ENCODE measurements at regions not wholly inside any gene's neighbourhood (a gene's known extent, or its start where the extent isn't known, plus 50 kb on each side); places are given as distances from the start of the nearest gene placed in this dataset.

DNA sequence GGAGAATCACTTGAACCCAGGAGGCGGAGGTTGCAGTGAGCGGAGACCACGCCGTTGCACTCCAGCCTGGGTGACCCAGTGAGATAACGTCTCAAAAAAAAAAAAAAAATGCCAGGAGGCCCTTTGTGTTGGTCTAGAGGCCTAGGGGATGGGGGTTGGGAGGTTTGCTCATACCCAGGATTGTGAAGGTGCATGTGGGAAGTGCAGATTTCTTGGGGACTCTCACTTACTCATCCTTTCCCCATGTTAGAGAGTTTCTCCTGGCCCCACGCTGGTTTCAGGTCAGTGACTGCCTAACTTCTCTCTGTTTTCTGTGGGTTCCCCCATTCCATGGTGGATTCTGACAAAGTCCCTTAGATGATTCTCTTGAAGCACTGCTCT, 471.5 kb upstream of the CNTNAP2 start:
- no peak for DNase-seq (ENCODE audit: low read depth in 2 of 2)

DNA sequence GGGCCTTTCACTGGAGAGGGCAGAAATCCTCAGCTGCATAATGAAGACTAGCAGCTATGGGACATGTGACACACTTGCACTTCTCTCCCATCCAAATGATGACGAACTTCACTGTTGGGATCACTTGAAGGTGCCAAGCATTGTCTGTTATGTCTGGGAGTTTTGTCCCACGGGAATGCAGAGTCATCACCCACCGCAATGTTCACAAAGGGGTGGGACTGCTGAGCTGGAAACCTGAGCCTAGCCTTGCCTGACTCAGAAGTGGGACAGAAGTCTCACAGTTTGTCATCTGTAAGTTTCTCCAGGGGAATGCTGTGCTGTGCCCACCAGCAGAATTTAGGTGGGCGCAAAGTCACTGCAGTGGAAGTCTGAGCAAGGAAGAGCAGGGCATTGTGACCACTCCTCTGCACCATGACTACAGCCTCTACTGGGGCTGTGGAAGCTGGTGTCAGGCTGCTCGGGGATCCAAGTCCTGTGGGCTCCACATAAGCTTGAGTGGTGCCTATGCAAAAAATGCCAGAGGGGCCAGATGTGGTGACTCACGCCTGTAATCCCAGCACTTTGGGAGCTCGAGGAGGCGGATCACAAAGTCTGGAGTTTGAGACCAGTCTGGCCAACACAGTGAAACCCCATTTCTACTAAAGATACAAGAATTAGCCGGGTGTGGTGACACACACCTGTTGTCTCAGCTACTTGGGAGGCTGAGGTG, 472.0 kb upstream of the CNTNAP2 start:
- no peak for DNase-seq (ENCODE audit: low read depth in 2 of 2)

DNA sequence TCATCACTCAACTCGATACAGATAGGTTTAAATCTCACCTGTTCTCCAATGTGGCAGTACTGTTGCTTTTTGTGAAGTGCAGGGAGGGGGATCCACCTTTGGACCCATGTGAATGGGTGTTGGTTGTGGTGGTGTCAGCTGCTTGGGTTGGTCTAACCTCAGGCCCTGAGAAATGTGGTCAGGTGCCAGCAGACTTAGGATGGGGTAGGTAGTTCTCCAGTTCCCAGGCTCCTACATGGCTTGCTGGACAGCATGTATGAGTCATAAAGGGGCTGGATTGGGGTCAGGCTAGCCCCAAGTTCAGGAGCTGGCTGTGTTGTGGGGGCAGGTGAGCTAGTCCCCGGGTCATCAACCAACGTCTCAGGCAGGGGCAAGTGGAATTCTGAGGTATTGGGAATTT, 472.6 kb upstream of the CNTNAP2 start:
- DNase-seq (ENCODE audit: low read depth in 2 of 2), result no peak

DNA sequence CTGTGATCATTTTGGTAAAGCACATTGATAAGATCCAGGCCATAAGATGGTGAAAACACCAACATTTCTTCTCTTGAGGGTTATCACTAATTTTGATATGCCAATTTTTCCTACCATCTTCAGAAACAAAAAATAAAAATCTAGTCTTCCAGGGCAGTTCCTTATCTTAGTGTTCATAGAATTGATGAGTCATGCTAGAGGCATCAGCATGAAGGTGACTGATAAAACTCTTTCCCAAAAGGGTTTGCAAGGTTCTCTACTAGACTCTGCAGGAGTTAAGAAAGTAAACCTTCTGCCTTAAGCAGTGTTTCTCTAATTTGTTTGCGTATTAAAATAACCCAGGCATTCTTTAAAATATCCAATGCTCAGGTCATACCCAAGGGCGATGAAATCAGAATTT, 483.1 kb upstream of the CNTNAP2 start:
- DNase-seq (ENCODE audit: low read depth in 2 of 2), result no peak

DNA sequence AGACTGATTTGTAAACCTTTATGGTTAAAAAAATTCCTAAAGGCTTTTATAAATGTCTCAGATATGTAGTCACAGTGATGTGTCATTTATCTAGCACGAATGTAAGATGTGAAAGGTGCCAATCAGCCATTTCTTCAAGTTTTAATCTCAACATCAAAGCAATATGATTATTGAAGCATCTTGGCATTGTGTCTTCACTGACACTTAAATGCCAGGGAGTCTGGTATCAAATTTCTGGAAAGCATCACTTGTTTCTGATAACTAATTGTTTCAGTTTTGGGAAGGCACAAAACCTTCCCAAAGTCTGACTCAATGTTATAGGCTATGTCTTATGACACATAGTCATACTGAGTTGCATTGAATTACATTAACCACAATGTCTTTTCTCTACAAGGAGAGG, 492.0 kb upstream of the CNTNAP2 start:
- DNase-seq (ENCODE audit: low read depth in 2 of 2), result no peak

DNA sequence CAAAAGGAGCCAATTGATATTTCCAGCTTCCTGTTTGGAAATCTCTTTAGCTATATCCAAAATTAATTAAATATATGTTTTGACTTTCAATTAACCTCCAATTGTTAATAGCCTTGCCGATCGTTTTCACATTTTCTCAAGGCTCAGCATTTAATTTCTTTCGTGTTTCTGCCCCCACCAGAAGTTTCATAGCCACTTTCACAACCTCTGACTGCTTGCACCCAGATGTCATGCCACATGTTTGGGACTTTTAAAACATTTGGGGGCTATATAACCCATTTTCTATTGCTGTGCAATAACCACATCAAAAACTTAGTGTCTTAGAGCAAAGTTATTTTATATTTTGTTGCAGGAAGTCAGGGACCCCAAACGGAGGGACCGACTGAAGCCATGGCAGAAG, 510.6 kb upstream of the CNTNAP2 start:
- DNase-seq (ENCODE audit: low read depth in 2 of 2), result no peak

DNA sequence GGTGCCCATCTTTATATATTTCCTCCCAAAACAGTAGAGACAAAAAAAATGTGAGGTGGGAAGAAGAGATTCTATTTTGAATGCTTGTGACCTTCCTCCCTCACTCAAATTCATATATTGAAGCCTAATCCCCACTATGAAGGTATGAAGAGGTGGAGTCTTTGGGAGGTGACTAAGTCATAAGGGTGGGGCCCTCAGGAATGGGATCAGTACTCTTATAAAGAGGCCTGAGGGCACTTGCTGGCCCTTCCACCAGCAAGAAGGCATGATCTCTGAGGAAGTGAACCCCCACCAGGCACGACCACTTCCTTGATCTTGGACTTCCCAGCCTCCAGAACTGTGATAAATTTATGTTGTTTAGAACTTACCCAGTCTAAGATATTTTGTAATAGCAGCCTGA, 517.2 kb upstream of the CNTNAP2 start:
- no peak for DNase-seq (ENCODE audit: low read depth in 2 of 2)

DNA sequence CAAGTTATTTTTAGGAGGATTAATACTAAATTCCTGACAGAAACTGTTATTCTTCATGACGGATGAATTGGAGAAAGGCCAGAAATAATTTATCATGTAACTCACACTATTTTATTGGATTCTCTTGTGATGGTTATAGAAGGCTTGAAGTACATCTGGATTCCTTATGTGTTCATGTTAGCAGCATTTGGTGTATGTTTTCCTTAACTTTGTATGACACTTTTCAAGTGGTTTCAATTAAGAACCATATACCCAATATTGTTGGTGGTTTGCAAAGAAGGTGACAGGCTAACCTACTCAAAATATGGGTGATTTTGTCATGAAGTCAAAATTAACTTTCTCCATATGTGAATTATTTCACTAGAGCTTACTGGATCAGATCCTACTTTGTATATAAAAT, 532.2 kb upstream of the CNTNAP2 start:
- no peak for DNase-seq (ENCODE audit: low read depth in 2 of 2)

DNA sequence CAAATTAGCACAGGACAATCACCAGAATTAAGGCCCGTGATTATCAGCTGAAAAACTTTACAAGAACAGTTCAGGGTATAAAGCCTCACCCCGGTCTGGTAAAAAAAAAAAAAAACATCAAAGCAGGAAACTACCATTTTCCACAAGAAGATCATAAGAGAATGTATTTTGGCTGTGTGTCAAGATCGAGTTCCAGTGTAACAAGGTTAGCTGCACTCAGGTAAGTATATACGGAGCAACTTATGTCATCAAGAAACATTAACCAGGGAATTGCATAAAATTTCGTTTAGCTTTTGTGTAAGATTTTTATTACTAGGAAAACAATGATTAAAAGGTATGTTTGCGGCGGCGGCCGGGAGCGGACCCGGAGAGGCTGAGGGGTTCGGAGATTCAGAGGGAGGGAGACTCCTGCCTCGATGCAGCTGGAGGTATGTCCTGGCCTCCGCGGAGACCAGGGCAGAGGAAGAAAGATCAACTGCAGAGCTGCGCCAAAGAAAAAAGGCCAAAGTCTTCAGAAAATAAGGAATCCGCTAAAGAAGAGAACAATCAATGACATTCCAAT, 533.8 kb upstream of the CNTNAP2 start:
- DNase-seq (ENCODE audit: low read depth in 2 of 2), result no peak

DNA sequence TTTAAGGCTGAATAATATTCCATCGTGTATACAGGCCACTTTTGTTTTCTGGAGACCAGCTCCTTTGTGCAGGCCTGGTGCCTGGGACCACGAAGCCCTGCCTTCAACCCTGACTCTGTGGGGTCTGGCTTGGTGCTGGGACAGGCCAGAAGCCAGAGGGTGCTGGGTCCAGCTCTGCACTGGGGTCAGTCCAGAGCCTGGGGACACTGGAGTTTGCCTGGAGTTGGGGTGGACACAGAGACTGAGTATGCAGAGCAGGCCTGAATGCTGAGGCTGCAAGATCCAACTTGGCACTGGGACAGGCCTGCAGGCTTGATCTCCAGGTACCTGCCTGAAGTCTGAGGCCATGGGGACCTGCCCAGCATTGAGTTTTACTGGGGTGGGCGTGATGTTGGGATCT, 558.8 kb upstream of the CNTNAP2 start:
- no peak for DNase-seq (ENCODE audit: low read depth in 2 of 2)

DNA sequence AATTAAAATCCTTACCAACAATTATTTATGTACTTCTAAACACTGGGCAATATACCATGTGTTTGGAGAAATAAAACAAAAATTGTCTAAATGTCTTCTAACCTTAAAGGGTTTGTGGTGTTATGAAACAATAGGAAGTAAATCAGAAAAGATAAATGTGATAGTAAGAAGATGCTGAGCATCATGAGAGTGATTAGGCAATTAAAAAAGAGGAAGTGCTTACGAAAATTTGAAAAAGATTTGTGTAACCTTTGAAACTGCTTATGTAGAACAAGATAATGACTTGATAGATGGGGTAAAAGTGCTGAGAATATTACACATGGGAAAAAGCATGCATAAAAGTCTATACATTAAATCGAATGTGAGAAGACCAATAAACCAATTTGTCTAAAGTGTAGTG, 573.4 kb upstream of the CNTNAP2 start:
- no peak for DNase-seq (ENCODE audit: low read depth in 2 of 2)

DNA sequence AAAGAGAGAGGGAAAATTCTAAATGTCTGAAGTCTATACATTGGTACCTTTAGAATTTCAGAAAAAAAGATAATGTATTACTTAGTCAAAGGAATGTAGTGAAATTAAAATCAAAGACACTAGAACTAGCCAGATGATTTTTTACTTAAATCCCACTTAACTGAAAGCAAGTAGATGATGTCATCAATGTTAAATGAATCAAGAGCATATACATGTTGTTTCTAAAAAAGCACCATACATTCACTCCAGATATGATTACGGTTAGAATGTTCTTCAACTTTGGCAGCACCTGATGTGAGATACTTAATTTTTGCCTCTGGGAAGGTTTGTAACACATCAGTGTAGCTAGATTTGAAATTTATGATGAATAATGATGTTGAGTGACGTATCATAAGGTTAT, 576.7 kb upstream of the CNTNAP2 start:
- no peak for DNase-seq (ENCODE audit: low read depth in 2 of 2)

DNA sequence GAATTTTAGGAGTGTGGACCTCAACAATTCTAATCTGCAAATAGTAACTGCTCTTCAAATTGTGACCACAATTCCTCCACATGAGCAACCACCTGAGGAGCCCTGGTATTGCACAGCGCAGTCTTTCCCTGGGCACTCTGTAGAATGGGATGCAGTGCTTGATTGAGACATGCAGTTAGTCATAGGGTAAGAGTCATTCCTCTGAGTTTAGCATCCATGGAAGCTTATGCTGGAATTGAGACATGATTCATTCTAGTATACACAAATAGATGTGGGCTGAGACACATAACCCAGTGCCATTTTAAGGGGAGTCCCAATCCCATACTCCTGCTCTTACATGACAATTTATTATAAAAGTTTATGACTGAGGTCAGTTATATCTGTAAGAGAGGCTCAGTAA, 582.3 kb upstream of the CNTNAP2 start:
- DNase-seq (ENCODE audit: low read depth in 2 of 2), result no peak

DNA sequence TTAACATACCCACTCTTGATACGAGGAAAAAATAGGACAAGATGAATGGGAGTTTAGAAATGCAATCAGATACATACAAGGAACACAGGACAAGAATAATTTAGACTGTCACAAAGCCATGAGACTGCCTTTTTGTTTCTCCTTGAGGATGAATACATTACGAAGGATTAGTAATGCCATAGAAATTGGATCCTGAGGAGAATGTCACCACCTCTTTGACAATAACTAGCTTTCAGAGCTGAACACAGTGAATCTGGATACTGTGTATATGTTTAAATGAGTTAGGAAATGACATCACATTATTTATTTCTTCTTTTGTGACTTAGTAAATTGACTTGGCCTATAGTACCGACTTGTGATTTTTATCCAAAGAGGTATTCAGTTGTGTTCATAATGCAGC, 596.3 kb upstream of the CNTNAP2 start:
- no peak for DNase-seq (ENCODE audit: low read depth in 2 of 2)

DNA sequence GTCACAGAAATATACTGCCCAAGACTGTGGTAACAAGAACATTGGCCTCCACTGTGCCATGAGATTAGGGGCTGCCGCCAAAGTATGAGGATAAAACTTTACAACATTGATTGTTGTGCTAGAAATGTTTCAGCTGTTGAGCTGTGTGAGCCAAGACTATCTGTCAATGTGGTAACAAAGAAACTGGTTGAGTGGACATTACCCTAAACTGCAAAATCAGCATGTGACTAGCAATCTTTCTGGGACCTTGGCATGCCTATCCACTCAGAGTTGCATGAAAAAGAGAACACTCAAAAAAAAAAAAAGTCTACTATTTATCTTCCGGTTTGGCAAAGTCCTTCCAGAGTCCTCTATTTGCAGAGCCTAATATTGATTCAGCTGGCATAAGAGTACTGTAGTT, 605.6 kb upstream of the CNTNAP2 start:
- DNase-seq (ENCODE audit: low read depth in 2 of 2), result no peak

DNA sequence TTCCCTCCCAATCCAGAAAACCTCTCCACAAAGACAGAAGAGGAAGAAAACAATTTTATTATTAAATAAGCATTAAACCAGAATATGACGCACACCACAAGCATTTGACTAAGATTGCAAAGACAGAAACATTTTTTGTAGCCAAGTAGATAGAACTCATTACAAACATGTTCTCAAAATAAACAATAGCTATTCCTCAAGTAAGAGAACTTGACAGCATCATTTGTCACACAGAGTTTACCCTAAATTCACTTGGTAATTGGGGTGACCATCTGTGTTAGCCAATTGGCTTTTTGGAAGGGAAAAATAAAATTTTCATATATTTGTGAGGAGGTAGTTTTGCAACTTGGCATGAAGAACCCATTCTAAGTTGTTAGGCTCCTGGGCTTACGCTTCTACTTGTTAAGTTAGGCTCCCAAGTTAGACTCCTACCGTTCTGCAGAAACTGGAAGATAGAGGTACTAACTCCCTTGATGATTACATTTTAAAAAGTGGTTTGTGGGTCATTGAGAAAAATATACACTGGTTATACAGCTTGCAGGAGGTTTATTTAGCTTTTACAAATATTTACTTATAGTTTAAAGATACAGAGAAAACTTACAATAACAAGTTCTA, 618.6 kb upstream of the CNTNAP2 start:
- no peak for DNase-seq (ENCODE audit: low read depth in 2 of 2)

DNA sequence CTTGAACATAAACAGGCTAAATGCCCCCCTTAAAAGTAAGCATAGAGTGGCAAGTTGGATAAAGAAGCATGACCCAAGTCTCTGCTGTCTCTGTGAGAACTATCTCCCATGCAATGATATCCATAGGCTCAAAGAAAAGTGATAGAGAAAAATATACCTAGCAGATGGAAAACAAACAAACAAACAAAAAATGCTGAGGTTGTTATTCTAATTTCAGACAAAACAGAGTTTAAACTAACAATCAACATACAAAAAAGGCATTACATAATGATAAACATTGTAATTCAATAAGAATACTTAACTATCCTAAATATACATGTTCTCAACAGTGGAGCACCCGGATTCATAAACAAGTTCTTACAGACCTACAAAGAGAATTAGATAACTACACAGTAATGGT, 626.2 kb upstream of the CNTNAP2 start:
- DNase-seq (ENCODE audit: low read depth in 2 of 2), result no peak

DNA sequence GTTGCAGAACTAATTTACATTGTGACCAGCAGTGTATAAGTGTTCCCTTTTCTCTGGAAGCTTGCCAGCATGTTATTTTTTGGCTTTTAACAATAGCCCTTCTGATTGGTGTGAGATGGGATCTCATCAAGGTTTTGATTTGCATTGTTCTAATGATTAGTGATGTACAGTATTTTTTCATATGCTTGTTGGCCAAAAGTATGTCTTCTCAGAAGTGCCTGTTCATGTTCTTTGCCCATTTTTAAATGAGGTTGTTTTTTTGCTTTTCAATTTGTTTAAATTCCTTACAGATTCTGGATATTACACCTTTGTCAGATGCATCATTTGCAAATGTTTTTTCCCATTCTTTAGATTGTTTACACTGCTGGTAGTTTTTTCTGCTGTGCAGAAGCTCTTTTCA, 627.0 kb upstream of the CNTNAP2 start:
- no peak for DNase-seq (ENCODE audit: low read depth in 2 of 2)

DNA sequence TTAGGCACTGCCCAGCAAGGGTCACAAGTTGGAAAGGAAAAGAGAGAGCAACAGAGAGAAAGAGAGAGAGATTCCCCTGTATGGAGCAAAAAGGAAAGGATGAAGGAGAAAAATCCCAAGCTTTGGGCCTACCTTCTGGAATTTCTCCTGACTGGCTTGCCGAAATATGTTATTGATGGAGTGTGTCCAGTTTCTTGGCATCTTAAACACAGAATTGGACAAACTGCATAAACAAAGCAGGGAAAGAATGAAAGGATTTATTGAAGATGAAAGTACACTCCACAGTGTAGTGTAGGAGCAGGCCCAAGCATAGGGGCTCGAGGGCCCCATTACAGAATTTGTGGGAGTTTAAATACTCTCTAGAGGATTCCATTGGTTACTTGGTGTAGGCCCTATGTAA, 627.8 kb upstream of the CNTNAP2 start:
- no peak for DNase-seq (ENCODE audit: low read depth in 2 of 2)

DNA sequence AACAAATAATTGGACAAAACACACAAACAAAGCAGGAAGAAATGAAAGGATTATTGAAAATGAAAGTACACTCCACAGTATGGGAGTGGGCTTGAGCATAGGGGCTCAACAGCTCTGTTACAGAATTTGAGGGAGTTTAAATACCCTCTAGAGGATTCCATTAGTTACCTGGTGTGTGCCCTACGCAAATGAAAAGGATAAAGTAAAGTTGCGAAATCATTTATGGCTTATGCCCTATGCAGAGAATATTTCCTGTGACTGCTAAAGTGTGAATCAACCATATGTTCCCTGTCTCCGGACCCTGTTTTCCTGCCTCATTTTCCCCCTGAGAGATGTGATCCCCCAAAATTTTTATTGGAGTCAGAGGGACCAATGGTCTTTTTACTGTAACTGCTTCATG, 634.6 kb upstream of the CNTNAP2 start:
- DNase-seq (ENCODE audit: low read depth in 2 of 2), result no peak

DNA sequence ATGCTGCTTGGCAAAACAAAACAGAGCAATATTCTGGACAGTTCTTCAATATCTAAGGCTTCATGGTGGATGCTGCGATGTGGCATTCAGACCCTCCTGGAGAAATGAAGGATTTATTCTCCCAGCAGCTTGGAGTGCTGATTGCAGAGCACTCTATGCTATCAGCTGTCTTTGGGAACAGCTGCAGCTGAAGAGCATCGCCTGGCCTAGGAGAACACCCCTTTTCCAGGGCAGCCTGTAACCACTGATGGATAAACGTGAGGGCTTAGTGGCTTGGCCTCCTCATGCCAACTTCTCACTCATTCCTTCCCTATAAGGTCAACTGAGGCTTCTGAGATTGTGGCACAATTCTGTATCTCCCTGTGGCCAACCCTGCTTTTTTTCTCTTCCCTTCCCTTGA, 638.1 kb upstream of the CNTNAP2 start:
- no peak for DNase-seq (ENCODE audit: low read depth in 2 of 2)

DNA sequence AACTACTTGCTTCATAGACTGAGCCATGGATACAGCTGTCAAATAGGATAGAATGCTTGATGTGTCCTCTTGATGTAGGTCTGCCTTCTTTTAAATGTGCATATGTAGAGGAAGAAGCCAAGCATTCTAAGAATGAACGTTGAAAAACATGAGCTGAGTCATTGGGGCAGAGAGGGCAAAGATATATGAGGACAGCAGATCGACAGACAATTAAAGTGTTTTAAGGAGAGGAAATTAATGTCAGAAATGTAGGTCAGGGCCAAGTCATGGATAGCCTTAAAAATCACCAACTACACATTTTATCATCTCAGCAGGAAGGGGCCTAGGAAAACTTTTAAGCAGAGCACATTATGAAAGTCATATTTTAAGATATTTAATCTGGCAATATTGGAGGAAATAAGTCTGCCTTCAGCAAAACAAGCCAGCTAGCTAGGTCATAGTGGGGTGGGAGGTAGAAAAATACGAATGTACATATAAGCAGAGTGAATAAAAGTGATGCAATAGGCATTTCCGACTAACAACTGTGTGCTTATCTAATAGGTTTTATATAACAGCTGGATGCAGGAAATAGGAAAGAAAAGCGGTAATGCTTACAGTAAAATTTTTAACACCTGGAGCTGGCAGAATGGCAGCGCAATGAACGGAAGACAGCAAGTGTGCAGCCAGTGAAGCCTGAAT, 638.3 kb upstream of the TPK1 start:
- no peak for DNase-seq (ENCODE audit: low read depth in 2 of 2)

DNA sequence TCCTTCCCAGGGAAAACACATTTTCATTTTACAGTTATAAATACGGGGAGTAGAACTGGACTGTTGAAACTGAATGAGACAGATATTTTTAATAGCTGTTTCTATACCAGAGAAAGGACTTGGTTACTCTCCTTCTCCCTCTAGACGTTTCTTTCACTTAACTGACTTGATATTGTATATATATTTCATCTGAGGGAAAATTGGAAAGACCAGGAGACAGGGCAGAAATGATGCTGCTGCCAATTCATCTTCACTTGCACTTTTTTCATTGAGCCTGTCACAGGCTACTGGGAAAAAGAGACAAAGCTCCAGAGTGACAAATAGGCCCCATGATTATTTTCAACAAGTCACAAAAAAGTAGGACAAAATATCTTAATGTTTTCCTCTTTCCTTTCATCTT, 636.0 kb upstream of the TPK1 start:
- no peak for DNase-seq (ENCODE audit: low read depth in 2 of 2)

All from stimulated activated CD4-positive, alpha-beta T cell treated with anti-CD3 and anti-CD28 coated beads, Interleukin-4, amount 100 ng/mL, for 48 hours (primary cell).